Suprapubic skin (tissue), 4 donors: ENCODE measurements at regions not wholly inside any gene's neighbourhood (a gene's known extent, or its start where the extent isn't known, plus 50 kb on each side); places are given as distances from the start of the nearest gene placed in this dataset.

Experiments used
- EP300 ChIP-seq: sonication (generic); formaldehyde crosslinking; IDR thresholded peaks from one replicate; pipeline ENCODE4 v1.6.1; 2017; ENCODE audit warnings: antibody characterized with exemption
- POLR2A ChIP-seq, 2 donors: fragments of 450-650 bp; IDR thresholded peaks; one replicate each; pipeline ENCODE4 v1.6.1; 2017; ENCODE audit warnings: antibody characterized with exemption in 2 of 2, mild to moderate bottlenecking in 2 of 2, moderate library complexity in 2 of 2
- POLR2AphosphoS5 ChIP-seq, 3 donors: sonication (generic); formaldehyde crosslinking; IDR thresholded peaks; one replicate each; pipeline ENCODE4 v1.6.1; 2017; ENCODE audit warnings: antibody characterized with exemption in 3 of 3
- TF ChIP-seq, protein P1 (sequence below), 2 donors: fragments of 200-600 bp in 1 of 2; fragments of 450-650 bp in 1 of 2; sonication (generic) in 1 of 2; IDR thresholded peaks; one replicate each; pipeline ENCODE4 v1.5.1; 2016 to 2019; ENCODE audit warnings: antibody characterized with exemption in 2 of 2, mild to moderate bottlenecking in 1 of 2, moderate library complexity in 1 of 2

DNA sequence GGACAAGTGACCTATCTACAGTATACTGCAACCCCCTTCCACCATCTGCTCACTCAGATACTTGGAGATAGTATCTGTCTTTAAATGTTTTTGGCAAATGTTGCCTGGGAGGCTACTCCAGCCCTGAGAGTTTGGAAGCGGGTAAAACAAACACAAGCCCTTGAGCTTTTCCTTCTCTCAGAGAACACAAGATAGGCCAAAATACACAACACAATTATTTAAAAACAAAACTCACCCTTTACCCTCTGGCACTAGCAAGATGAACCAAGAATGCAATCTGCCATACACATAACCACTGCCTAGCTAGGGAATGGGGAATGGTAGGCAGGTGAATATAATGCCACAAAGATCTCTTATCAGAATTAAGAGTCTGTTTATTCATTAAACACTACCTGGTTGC, 324.7 kb upstream of the FAM47C start:
- TF ChIP-seq, protein P1, sequence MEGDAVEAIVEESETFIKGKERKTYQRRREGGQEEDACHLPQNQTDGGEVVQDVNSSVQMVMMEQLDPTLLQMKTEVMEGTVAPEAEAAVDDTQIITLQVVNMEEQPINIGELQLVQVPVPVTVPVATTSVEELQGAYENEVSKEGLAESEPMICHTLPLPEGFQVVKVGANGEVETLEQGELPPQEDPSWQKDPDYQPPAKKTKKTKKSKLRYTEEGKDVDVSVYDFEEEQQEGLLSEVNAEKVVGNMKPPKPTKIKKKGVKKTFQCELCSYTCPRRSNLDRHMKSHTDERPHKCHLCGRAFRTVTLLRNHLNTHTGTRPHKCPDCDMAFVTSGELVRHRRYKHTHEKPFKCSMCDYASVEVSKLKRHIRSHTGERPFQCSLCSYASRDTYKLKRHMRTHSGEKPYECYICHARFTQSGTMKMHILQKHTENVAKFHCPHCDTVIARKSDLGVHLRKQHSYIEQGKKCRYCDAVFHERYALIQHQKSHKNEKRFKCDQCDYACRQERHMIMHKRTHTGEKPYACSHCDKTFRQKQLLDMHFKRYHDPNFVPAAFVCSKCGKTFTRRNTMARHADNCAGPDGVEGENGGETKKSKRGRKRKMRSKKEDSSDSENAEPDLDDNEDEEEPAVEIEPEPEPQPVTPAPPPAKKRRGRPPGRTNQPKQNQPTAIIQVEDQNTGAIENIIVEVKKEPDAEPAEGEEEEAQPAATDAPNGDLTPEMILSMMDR (IDR thresholded peaks at IDR 0.05) = no peak
- TF ChIP-seq EP300 (no peak), POLR2A (IDR thresholded peaks at IDR 0.05) (no peak), POLR2AphosphoS5 (IDR thresholded peaks at IDR 0.05) (no peak)
